ENCODE measurements at regions not wholly inside any gene's neighbourhood (a gene's known extent, or its start where the extent isn't known, plus 50 kb on each side); places are given as distances from the start of the nearest gene placed in this dataset.
"Not testable (repeated sequence)": the region's sequence is repeated elsewhere in the genome, so short reads cannot be mapped to it uniquely, and the experiment has no call there.

DNA sequence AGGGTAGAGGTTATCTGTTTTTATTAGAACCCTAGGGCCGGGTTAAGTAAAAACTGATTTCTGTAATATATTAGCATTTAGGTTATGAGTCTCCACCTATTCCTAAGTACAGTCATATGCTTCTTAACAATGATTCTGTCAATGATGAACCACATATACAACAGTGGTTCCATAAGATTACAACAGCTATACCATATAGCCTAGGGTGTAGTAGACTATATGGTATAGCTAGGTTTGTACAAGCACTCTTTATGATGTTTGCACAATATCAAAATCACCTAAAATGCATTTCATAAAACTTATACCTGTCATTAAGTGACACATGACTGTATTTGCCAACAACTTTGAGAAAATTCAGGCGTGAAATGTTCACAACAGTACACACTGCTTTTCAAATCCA is 110.6 kb downstream of the RPL10L start:
- Histone ChIP-seq H3K36me3 (no peaks in the 10 kb centered on the region), H3K27me3 (no peaks in the 10 kb centered on the region), H3K27ac (no peak overlapping the region), H3K9me3 (no peaks in the 10 kb centered on the region), H3K4me3 (no peak overlapping the region), H3K4me1 (no peaks in the 10 kb centered on the region)
- WGBS, 5 donors = 80 to 91% (median 84%) methylated on average over 2 of the region's 2 CpGs
- DNase-seq = no peak
- intact Hi-C loops (cut with DNase I; ENCODE audit: low total_unique reads) = no loop called here
- TF ChIP-seq CTCF (IDR thresholded peaks at IDR 0.05) (no peak), POLR2AphosphoS5 (IDR thresholded peaks at IDR 0.05) (no peak), POLR2A (IDR thresholded peaks at IDR 0.05) (no peak), EP300 (IDR thresholded peaks at IDR 0.05) (no peak)

DNA sequence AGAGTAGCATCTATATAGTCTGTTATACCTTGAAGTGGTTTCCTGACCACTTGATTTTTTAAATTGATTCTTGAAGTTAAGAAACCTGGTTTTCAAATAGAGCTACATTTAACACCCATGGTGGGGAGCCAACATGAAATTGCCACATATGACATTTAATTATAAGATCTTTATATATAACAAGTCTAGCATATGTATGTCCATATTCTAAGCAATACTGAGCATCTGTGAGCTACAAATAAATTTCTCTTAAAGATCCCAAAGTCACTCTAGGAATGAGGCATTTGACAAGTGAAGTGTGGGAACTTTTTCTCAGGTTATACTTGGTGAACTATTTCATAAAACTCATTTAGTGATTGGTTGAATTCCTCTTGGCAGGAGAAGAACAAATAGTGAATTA is 132.5 kb downstream of the RPL10L start:
- intact Hi-C loops (cut with DNase I; ENCODE audit: low total_unique reads) = no loop called here
- no peaks in the 10 kb centered on the region for H3K4me1 ChIP-seq
- TF ChIP-seq POLR2A (IDR thresholded peaks at IDR 0.05) = no peak
- TF ChIP-seq EP300 (IDR thresholded peaks at IDR 0.05) = no peak
- TF ChIP-seq CTCF (IDR thresholded peaks at IDR 0.05) = no peak
- TF ChIP-seq POLR2AphosphoS5 (IDR thresholded peaks at IDR 0.05) = no peak
- no peaks in the 10 kb centered on the region for H3K27me3 ChIP-seq
- H3K27ac ChIP-seq = no peak overlapping the region
- peaks cover 0 to 4% (median 0%) of the 10 kb centered on the region in 4 donors for H3K9me3 ChIP-seq
- DNase-seq = no peak
- no peaks in the 10 kb centered on the region for H3K36me3 ChIP-seq
- H3K4me3 ChIP-seq = no peak overlapping the region

GRCh38 chr14:46508752-46509151 is 142.8 kb downstream of the RPL10L start:
- not testable (repeated sequence) for DNase-seq, H3K9me3 ChIP-seq

DNA sequence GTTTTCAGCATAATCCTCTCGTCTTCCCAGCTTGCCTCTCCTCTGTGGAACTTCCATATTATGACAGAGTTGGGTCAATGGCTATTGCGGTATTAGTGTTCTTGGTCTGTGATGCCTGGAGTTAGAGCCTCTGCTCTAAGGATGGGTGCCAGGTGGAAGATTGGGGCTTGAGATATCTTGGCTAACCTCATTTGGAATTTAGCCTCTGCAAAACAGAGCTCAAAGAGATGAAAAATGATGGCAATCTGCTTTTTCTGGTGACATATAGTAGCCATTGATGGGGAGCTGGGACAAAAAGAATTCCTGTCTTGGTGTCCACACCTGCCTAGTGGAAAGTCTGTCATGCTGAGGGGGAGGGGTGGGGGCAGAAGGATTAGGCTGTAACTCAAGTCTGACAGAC is 152.1 kb downstream of the RPL10L start:
- no peak overlapping the region for H3K4me3 ChIP-seq
- H3K36me3 ChIP-seq = no peaks in the 10 kb centered on the region
- 81 to 98% (median 88%) methylated on average over 2 of the region's 2 CpGs for WGBS, 5 donors
- no peaks in the 10 kb centered on the region for H3K4me1 ChIP-seq
- DNase-seq = no peak
- H3K27ac ChIP-seq = no peak overlapping the region
- no peaks in the 10 kb centered on the region for H3K27me3 ChIP-seq
- no peak for TF ChIP-seq POLR2AphosphoS5 (IDR thresholded peaks at IDR 0.05)
- TF ChIP-seq EP300 (IDR thresholded peaks at IDR 0.05) = no peak
- TF ChIP-seq POLR2A (IDR thresholded peaks at IDR 0.05) = no peak
- TF ChIP-seq CTCF (IDR thresholded peaks at IDR 0.05) = no peak
- intact Hi-C loops (cut with DNase I; ENCODE audit: low total_unique reads) = no loop called here
- no peaks in the 10 kb centered on the region for H3K9me3 ChIP-seq

More at GRCh38 chr14:46508752-46509151, 142.8 kb downstream of the RPL10L start:
- H3K27ac ChIP-seq; intact Hi-C loops (cut with DNase I; ENCODE audit: low total_unique reads); H3K4me3 ChIP-seq; H3K4me1 ChIP-seq; H3K27me3 ChIP-seq; H3K36me3 ChIP-seq: not testable (repeated sequence)
- 78 to 90% (median 87%) methylated on average over 9 to 13 of the region's 13 CpGs for WGBS, 5 donors

DNA sequence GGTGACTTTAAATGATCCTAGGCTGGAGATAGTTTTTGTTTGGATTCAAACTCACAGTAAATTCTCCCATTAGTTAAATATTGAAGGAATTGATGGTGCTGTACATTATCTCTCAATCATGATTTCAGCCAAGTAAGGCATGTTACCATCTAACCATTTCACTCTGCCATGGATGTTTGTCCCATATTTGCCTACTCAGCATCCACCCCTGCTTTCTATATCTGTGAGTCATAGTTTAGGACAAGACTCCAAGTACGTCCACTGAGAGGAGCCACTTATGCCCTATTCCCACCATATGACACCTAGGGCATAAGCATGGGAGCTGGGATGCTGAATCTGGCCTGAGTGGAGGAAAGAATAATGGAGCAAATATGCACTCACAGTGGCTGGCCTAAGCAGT is 155.2 kb downstream of the RPL10L start:
- no peak for DNase-seq
- intact Hi-C loops (cut with DNase I; ENCODE audit: low total_unique reads) = no loop called here
- WGBS, 5 donors = 67 to 93% (median 86%) methylated on average over 1 of the region's 1 CpG
- H3K27me3 ChIP-seq = no peaks in the 10 kb centered on the region
- TF ChIP-seq POLR2A (IDR thresholded peaks at IDR 0.05) (no peak), EP300 (IDR thresholded peaks at IDR 0.05) (no peak), POLR2AphosphoS5 (IDR thresholded peaks at IDR 0.05) (no peak)
- H3K4me3 ChIP-seq = no peak overlapping the region
- H3K4me1 ChIP-seq = no peaks in the 10 kb centered on the region
- no peak overlapping the region for H3K27ac ChIP-seq
- no peaks in the 10 kb centered on the region for H3K9me3 ChIP-seq
- H3K36me3 ChIP-seq = no peaks in the 10 kb centered on the region
